Neural progenitor cell (in vitro differentiated cells): ENCODE measurements at regions not wholly inside any gene's neighbourhood (a gene's known extent, or its start where the extent isn't known, plus 50 kb on each side); places are given as distances from the start of the nearest gene placed in this dataset.

Experiments
- DNase-seq: peaks from one replicate; pipeline ENCODE4 v3.0.0-alpha.2; 2016; ENCODE audit warnings: low spot score
- H2AFZ ChIP-seq: fragments of 200-600 bp; sonication (generic); replicated peaks from 2 replicates; pipeline ENCODE4 v1.6.1; 2016; ENCODE audit warnings: antibody characterized with exemption
- H3F3A ChIP-seq: fragments of 200-600 bp; sonication (generic); 2 replicates; pipeline ENCODE4 v1.6.1; 2016; ENCODE audit warnings: antibody characterized with exemption, low read depth
- H3K27ac ChIP-seq: fragments of 200-600 bp; sonication (generic); 2 replicates; pipeline ENCODE4 v1.5.1; 2016; ENCODE audit warnings: mild to moderate bottlenecking
- H3K27me3 ChIP-seq: fragments of 200-600 bp; sonication (generic); 2 replicates; pipeline ENCODE4 v1.6.1; 2016; ENCODE audit warnings: mild to moderate bottlenecking, moderate library complexity
- H3K36me3 ChIP-seq: fragments of 200-600 bp; sonication (generic); 2 replicates; pipeline ENCODE4 v1.5.1; 2016
- H3K4me1 ChIP-seq: fragments of 200-600 bp; sonication (generic); 2 replicates; pipeline ENCODE4 v1.6.1; 2016; ENCODE audit warnings: mixed run types
- H3K4me2 ChIP-seq: fragments of 200-600 bp; sonication (generic); 2 replicates; pipeline ENCODE4 v1.6.1; 2016
- H3K4me3 ChIP-seq: fragments of 200-600 bp; sonication (generic); 2 replicates; pipeline ENCODE4 v1.5.1; 2016
- H3K79me2 ChIP-seq: fragments of 200-600 bp; sonication (generic); 2 replicates; pipeline ENCODE4 v1.6.1; 2016; ENCODE audit warnings: low read depth
- H3K9ac ChIP-seq: fragments of 200-600 bp; sonication (generic); 2 replicates; pipeline ENCODE4 v1.6.1; 2016
- H3K9me3 ChIP-seq: fragments of 200-600 bp; sonication (generic); 2 replicates; pipeline ENCODE4 v1.5.1; 2016; ENCODE audit warnings: low read depth
- H4K20me1 ChIP-seq: fragments of 200-600 bp; sonication (generic); 2 replicates; pipeline ENCODE4 v1.6.1; 2016; ENCODE audit warnings: low read depth
- H3K27ac Mint-ChIP-seq: 3 replicates; pipeline ENCODE4 v1.8.0; 2021; ENCODE audit warnings: mixed read lengths
- H3K27me3 Mint-ChIP-seq: 2 replicates; pipeline ENCODE4 v1.8.0; 2022; ENCODE audit warnings: low read depth, mild to moderate bottlenecking, inconsistent platforms, moderate library complexity, mixed read lengths; ENCODE audit not compliant: insufficient read depth
- H3K36me3 Mint-ChIP-seq: 3 replicates; pipeline ENCODE4 v1.8.0; 2021; ENCODE audit warnings: mixed read lengths
- H3K4me1 Mint-ChIP-seq: 3 replicates; pipeline ENCODE4 v1.8.0; 2021; ENCODE audit warnings: mixed read lengths
- H3K4me3 Mint-ChIP-seq: 3 replicates; pipeline ENCODE4 v1.8.0; 2021; ENCODE audit warnings: mild to moderate bottlenecking, moderate library complexity, mixed read lengths
- H3K9me3 Mint-ChIP-seq: 3 replicates; pipeline ENCODE4 v1.8.0; 2020; ENCODE audit warnings: mixed read lengths
- EZH2 ChIP-seq: fragments of 200-600 bp; sonication (generic); IDR thresholded peaks from 2 replicates; pipeline ENCODE4 v1.6.1; 2017; ENCODE audit warnings: antibody characterized with exemption, mild to moderate bottlenecking, moderate library complexity
- EZH2phosphoT487 ChIP-seq: fragments of 200-600 bp; sonication (generic); IDR thresholded peaks from 2 replicates; pipeline ENCODE4 v1.6.1; 2017; ENCODE audit warnings: antibody characterized with exemption
- TF ChIP-seq, protein P1 (sequence below): fragments of 200-600 bp; sonication (generic); IDR thresholded peaks from 2 replicates; pipeline ENCODE4 v1.5.1; 2017; ENCODE audit warnings: antibody characterized with exemption, mild to moderate bottlenecking

DNA sequence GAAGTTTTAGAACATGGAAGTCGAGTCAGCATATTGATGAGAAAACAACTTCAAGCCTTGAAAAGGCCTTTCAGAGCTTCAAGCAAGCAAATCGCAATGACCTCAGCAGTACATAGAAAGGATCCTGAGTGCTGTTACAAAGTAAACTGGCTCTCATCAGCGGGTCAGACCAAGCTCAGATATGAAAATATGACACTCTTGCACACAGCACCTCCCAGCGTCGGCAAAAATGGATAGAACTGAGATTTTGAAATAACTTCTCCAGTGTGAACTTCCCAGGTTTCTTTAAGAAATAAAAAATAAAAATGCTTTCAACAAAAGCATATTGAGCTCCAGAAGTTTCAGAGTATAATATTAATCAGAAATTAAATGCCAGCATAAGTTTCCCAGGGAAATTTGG is 296.9 kb downstream of the FBXO15 start:
- H3K27me3 Mint-ChIP-seq, result no peaks in the 10 kb centered on the region
- H3K4me3 ChIP-seq, result no peak overlapping the region
- H3K9me3 Mint-ChIP-seq, result no peaks in the 10 kb centered on the region
- H3K4me1 ChIP-seq, result peaks cover 4% of the 10 kb centered on the region
- H3K4me3 Mint-ChIP-seq, result no peak overlapping the region
- peaks cover 10% of the 10 kb centered on the region for H3K4me1 Mint-ChIP-seq
- no peak overlapping the region for H3K9ac ChIP-seq
- no peaks in the 10 kb centered on the region for H3K36me3 Mint-ChIP-seq
- no peak overlapping the region for H3K27ac Mint-ChIP-seq
- H3F3A ChIP-seq, result no peaks in the 10 kb centered on the region
- H3K4me2 ChIP-seq, result no peak overlapping the region
- H2AFZ ChIP-seq, result no peak overlapping the region
- DNase-seq, result no peak
- no peaks in the 10 kb centered on the region for H4K20me1 ChIP-seq
- TF ChIP-seq, protein P1, sequence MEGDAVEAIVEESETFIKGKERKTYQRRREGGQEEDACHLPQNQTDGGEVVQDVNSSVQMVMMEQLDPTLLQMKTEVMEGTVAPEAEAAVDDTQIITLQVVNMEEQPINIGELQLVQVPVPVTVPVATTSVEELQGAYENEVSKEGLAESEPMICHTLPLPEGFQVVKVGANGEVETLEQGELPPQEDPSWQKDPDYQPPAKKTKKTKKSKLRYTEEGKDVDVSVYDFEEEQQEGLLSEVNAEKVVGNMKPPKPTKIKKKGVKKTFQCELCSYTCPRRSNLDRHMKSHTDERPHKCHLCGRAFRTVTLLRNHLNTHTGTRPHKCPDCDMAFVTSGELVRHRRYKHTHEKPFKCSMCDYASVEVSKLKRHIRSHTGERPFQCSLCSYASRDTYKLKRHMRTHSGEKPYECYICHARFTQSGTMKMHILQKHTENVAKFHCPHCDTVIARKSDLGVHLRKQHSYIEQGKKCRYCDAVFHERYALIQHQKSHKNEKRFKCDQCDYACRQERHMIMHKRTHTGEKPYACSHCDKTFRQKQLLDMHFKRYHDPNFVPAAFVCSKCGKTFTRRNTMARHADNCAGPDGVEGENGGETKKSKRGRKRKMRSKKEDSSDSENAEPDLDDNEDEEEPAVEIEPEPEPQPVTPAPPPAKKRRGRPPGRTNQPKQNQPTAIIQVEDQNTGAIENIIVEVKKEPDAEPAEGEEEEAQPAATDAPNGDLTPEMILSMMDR, result no peak
- TF ChIP-seq EZH2phosphoT487 (no peak), EZH2 (no peak)
- H3K27ac ChIP-seq, result no peak overlapping the region
- H3K9me3 ChIP-seq, result no peaks in the 10 kb centered on the region
- no peaks in the 10 kb centered on the region for H3K27me3 ChIP-seq
- no peaks in the 10 kb centered on the region for H3K79me2 ChIP-seq
- H3K36me3 ChIP-seq, result no peaks in the 10 kb centered on the region

DNA sequence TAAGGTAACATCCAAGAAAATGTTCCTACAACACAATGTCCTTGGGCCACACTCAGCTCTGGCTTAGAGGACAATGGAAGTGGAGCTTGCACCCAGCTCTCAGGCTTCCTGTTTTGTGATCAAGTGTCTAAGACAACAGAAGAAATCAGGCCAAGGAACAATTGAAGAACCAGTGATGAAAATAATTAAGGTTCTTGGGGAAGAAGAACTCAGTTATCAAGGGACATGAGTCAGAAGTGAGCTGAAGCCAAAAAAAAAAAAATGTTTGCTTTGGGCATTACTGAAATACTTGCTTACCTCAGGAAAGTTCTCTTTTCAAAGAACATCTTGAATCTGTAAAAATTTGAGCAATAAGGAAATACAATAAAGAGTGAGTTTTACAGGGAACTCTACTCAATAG is 299.0 kb downstream of the FBXO15 start:
- Mint-ChIP-seq H3K9me3 (no peaks in the 10 kb centered on the region), H3K4me1 (peaks cover 10% of the 10 kb centered on the region), H3K27me3 (no peaks in the 10 kb centered on the region), H3K4me3 (no peak overlapping the region), H3K36me3 (no peaks in the 10 kb centered on the region), H3K27ac (no peak overlapping the region)
- no peaks in the 10 kb centered on the region for H3K79me2 ChIP-seq
- TF ChIP-seq, protein P1, result no peak
- no peak for TF ChIP-seq EZH2
- no peak for TF ChIP-seq EZH2phosphoT487
- H3K4me2 ChIP-seq, result no peak overlapping the region
- H2AFZ ChIP-seq, result no peak overlapping the region
- no peak overlapping the region for H3K9ac ChIP-seq
- DNase-seq, result no peak
- H3F3A ChIP-seq, result no peaks in the 10 kb centered on the region
- no peak overlapping the region for H3K4me3 ChIP-seq
- no peaks in the 10 kb centered on the region for H3K36me3 ChIP-seq
- H3K9me3 ChIP-seq, result no peaks in the 10 kb centered on the region
- no peak overlapping the region for H3K27ac ChIP-seq
- H3K27me3 ChIP-seq, result no peaks in the 10 kb centered on the region
- H3K4me1 ChIP-seq, result peaks cover 4% of the 10 kb centered on the region
- no peaks in the 10 kb centered on the region for H4K20me1 ChIP-seq

DNA sequence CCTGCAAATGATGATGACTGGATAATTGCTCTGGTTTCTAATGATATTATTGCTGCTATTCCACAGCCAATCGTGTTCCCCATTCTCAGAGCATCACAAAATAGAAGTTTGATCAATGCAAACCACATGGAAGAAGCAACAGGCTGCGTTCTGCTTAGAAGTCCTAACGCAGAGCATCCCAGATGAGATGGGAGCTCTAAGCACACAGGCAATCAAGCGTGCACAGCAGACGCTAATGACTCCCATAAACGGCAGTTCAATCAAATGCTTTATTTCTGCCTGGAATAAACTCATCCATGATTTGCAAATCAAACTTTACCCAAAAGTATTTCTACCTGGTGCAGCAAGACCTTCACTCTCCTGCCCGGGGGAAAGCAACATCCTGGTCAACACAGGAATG is 304.2 kb downstream of the FBXO15 start:
- Histone ChIP-seq H3K4me1 (no peaks in the 10 kb centered on the region), H2AFZ (no peak overlapping the region)

More for the DNA sequence above, 304.2 kb downstream of the FBXO15 start:
- no peaks in the 10 kb centered on the region for H4K20me1 ChIP-seq
- Mint-ChIP-seq H3K4me1 (peaks cover 4% of the 10 kb centered on the region), H3K27me3 (peaks cover 2% of the 10 kb centered on the region), H3K27ac (no peak overlapping the region), H3K9me3 (no peaks in the 10 kb centered on the region), H3K36me3 (no peaks in the 10 kb centered on the region), H3K4me3 (no peak overlapping the region)
- H3K27me3 ChIP-seq, result no peaks in the 10 kb centered on the region
- H3K79me2 ChIP-seq, result no peaks in the 10 kb centered on the region
- H3K9ac ChIP-seq, result no peak overlapping the region
- no peak overlapping the region for H3K4me2 ChIP-seq
- no peak for TF ChIP-seq EZH2phosphoT487
- TF ChIP-seq EZH2, result no peak
- TF ChIP-seq, protein P1, result no peak
- H3K9me3 ChIP-seq, result no peaks in the 10 kb centered on the region
- DNase-seq, result no peak
- no peaks in the 10 kb centered on the region for H3F3A ChIP-seq
- no peaks in the 10 kb centered on the region for H3K36me3 ChIP-seq
- H3K4me3 ChIP-seq, result no peak overlapping the region
- H3K27ac ChIP-seq, result no peak overlapping the region
